T-helper 2 cell treated with Interferon-gamma antibody and Interleukin-4, amounts not matched to agents 5 μg/mL and 100 μg/mL, for 36 hours (primary cell): ENCODE measurements at regions not wholly inside any gene's neighbourhood (a gene's known extent, or its start where the extent isn't known, plus 50 kb on each side); places are given as distances from the start of the nearest gene placed in this dataset.
"Not testable (repeated sequence)": the region's sequence is repeated elsewhere in the genome, so short reads cannot be mapped to it uniquely, and the experiment has no call there.

Source experiments
- DNase-seq: peaks from one replicate; pipeline ENCODE4 v3.0.0; 2021; ENCODE audit warnings: low spot score
- H3K27ac Mint-ChIP-seq: one replicate; pipeline ENCODE4 v1.8.0; 2021; ENCODE audit warnings: mild to moderate bottlenecking, mixed read lengths
- H3K27me3 Mint-ChIP-seq: one replicate; pipeline ENCODE4 v1.8.0; 2021; ENCODE audit warnings: low read depth, mixed read lengths
- H3K36me3 Mint-ChIP-seq: one replicate; pipeline ENCODE4 v1.8.0; 2021; ENCODE audit warnings: low read depth, mixed read lengths
- H3K4me1 Mint-ChIP-seq: one replicate; pipeline ENCODE4 v1.8.0; 2021; ENCODE audit warnings: low read depth, mixed read lengths
- H3K4me3 Mint-ChIP-seq: one replicate; pipeline ENCODE4 v1.8.0; 2022; ENCODE audit warnings: mild to moderate bottlenecking, moderate library complexity, mixed read lengths
- H3K9me3 Mint-ChIP-seq: one replicate; pipeline ENCODE4 v1.8.0; 2021; ENCODE audit warnings: mixed read lengths

- Mint-ChIP-seq H3K27ac (no peak overlapping the region), H3K9me3 (no peaks in the 10 kb centered on the region), H3K27me3 (peaks cover 35% of the 10 kb centered on the region), H3K4me3 (no peak overlapping the region), H3K36me3 (no peaks in the 10 kb centered on the region), H3K4me1 (peaks cover 9% of the 10 kb centered on the region)
- no peak for DNase-seq
Observed at GRCh38 chr1:213623064-213623581, 364.6 kb upstream of the PROX1 start.

- Mint-ChIP-seq H3K9me3 (no peaks in the 10 kb centered on the region), H3K36me3 (no peaks in the 10 kb centered on the region), H3K4me1 (peaks cover 9% of the 10 kb centered on the region), H3K27ac (no peak overlapping the region), H3K27me3 (peaks cover 35% of the 10 kb centered on the region), H3K4me3 (no peak overlapping the region)
- DNase-seq, result no peak
Observed at GRCh38 chr1:213623862-213624261, 363.9 kb upstream of the PROX1 start.

- not testable (repeated sequence) for H3K4me1 Mint-ChIP-seq, H3K27ac Mint-ChIP-seq, H3K36me3 Mint-ChIP-seq, H3K4me3 Mint-ChIP-seq, DNase-seq, H3K9me3 Mint-ChIP-seq, H3K27me3 Mint-ChIP-seq
Observed at GRCh38 chr1:213636778-213637177, 351.0 kb upstream of the PROX1 start.

GRCh38 chr1:213641312-213641711 lies 346.5 kb upstream of the PROX1 start:
- no peak overlapping the region for H3K27ac Mint-ChIP-seq
- no peaks in the 10 kb centered on the region for H3K4me1 Mint-ChIP-seq
- DNase-seq, result no peak
- H3K36me3 Mint-ChIP-seq, result no peaks in the 10 kb centered on the region
- no peak overlapping the region for H3K4me3 Mint-ChIP-seq
- H3K27me3 Mint-ChIP-seq, result peaks cover 2% of the 10 kb centered on the region
- no peaks in the 10 kb centered on the region for H3K9me3 Mint-ChIP-seq

GRCh38 chr1:213643360-213643759 lies 344.4 kb upstream of the PROX1 start:
- Mint-ChIP-seq H3K4me3 (no peak overlapping the region), H3K36me3 (no peaks in the 10 kb centered on the region), H3K27ac (no peak overlapping the region), H3K27me3 (peaks cover 2% of the 10 kb centered on the region), H3K4me1 (no peaks in the 10 kb centered on the region), H3K9me3 (no peaks in the 10 kb centered on the region)
- no peak for DNase-seq

- Mint-ChIP-seq H3K27ac (no peak overlapping the region), H3K4me1 (no peaks in the 10 kb centered on the region), H3K4me3 (no peak overlapping the region), H3K9me3 (no peaks in the 10 kb centered on the region), H3K27me3 (no peaks in the 10 kb centered on the region), H3K36me3 (no peaks in the 10 kb centered on the region)
- DNase-seq, result no peak
Observed at GRCh38 chr1:213647864-213648650, 339.7 kb upstream of the PROX1 start.

GRCh38 chr1:213649373-213649772 lies 338.4 kb upstream of the PROX1 start:
- no peak for DNase-seq
- H3K9me3 Mint-ChIP-seq, result no peaks in the 10 kb centered on the region
- H3K27ac Mint-ChIP-seq, result no peak overlapping the region
- no peak overlapping the region for H3K4me3 Mint-ChIP-seq
- no peaks in the 10 kb centered on the region for H3K36me3 Mint-ChIP-seq
- no peaks in the 10 kb centered on the region for H3K27me3 Mint-ChIP-seq
- H3K4me1 Mint-ChIP-seq, result no peaks in the 10 kb centered on the region

- Mint-ChIP-seq H3K27ac (no peak overlapping the region), H3K9me3 (no peaks in the 10 kb centered on the region), H3K36me3 (no peaks in the 10 kb centered on the region), H3K27me3 (no peaks in the 10 kb centered on the region), H3K4me1 (no peaks in the 10 kb centered on the region), H3K4me3 (no peak overlapping the region)
- no peak for DNase-seq
Observed at GRCh38 chr1:213650603-213651002, 337.2 kb upstream of the PROX1 start.

GRCh38 chr1:213651077-213651476 lies 336.7 kb upstream of the PROX1 start:
- H3K9me3 Mint-ChIP-seq, result no peaks in the 10 kb centered on the region
- no peaks in the 10 kb centered on the region for H3K36me3 Mint-ChIP-seq
- H3K27ac Mint-ChIP-seq, result no peak overlapping the region
- H3K27me3 Mint-ChIP-seq, result no peaks in the 10 kb centered on the region
- DNase-seq, result no peak
- H3K4me1 Mint-ChIP-seq, result no peaks in the 10 kb centered on the region
- H3K4me3 Mint-ChIP-seq, result no peak overlapping the region

- no peaks in the 10 kb centered on the region for H3K4me1 Mint-ChIP-seq
- no peak overlapping the region for H3K27ac Mint-ChIP-seq
- no peak overlapping the region for H3K4me3 Mint-ChIP-seq
- no peak for DNase-seq
- H3K36me3 Mint-ChIP-seq, result no peaks in the 10 kb centered on the region
- no peaks in the 10 kb centered on the region for H3K9me3 Mint-ChIP-seq
- H3K27me3 Mint-ChIP-seq, result no peaks in the 10 kb centered on the region
Observed at GRCh38 chr1:213652109-213652508, 335.7 kb upstream of the PROX1 start.

GRCh38 chr1:213656039-213656438 lies 331.7 kb upstream of the PROX1 start:
- H3K4me3 Mint-ChIP-seq, result no peak overlapping the region
- no peaks in the 10 kb centered on the region for H3K9me3 Mint-ChIP-seq
- no peak for DNase-seq
- H3K27me3 Mint-ChIP-seq, result no peaks in the 10 kb centered on the region
- no peaks in the 10 kb centered on the region for H3K4me1 Mint-ChIP-seq
- H3K36me3 Mint-ChIP-seq, result no peaks in the 10 kb centered on the region
- no peak overlapping the region for H3K27ac Mint-ChIP-seq

GRCh38 chr1:213656503-213656902 lies 331.3 kb upstream of the PROX1 start:
- Mint-ChIP-seq H3K4me1 (no peaks in the 10 kb centered on the region), H3K36me3 (no peaks in the 10 kb centered on the region), H3K4me3 (no peak overlapping the region), H3K27me3 (no peaks in the 10 kb centered on the region), H3K27ac (no peak overlapping the region), H3K9me3 (no peaks in the 10 kb centered on the region)
- no peak for DNase-seq

- Mint-ChIP-seq H3K9me3 (no peaks in the 10 kb centered on the region), H3K27me3 (no peaks in the 10 kb centered on the region), H3K4me1 (no peaks in the 10 kb centered on the region), H3K27ac (no peak overlapping the region), H3K36me3 (no peaks in the 10 kb centered on the region), H3K4me3 (no peak overlapping the region)
- no peak for DNase-seq
Observed at GRCh38 chr1:213657013-213657412, 330.8 kb upstream of the PROX1 start.

- Mint-ChIP-seq H3K27ac (no peak overlapping the region), H3K4me1 (no peaks in the 10 kb centered on the region), H3K9me3 (no peaks in the 10 kb centered on the region), H3K27me3 (no peaks in the 10 kb centered on the region), H3K4me3 (no peak overlapping the region), H3K36me3 (no peaks in the 10 kb centered on the region)
- DNase-seq, result no peak
Observed at GRCh38 chr1:213657879-213658278, 329.9 kb upstream of the PROX1 start.

GRCh38 chr1:213658457-213658856 lies 329.3 kb upstream of the PROX1 start:
- no peaks in the 10 kb centered on the region for H3K4me1 Mint-ChIP-seq
- H3K36me3 Mint-ChIP-seq, result no peaks in the 10 kb centered on the region
- H3K9me3 Mint-ChIP-seq, result no peaks in the 10 kb centered on the region
- no peak for DNase-seq
- H3K27me3 Mint-ChIP-seq, result no peaks in the 10 kb centered on the region
- H3K27ac Mint-ChIP-seq, result no peak overlapping the region
- H3K4me3 Mint-ChIP-seq, result no peak overlapping the region
